MCF 10A (cell line): ENCODE measurements at regions not wholly inside any gene's neighbourhood (a gene's known extent, or its start where the extent isn't known, plus 50 kb on each side); places are given as distances from the start of the nearest gene placed in this dataset.
"Not testable (repeated sequence)": the region's sequence is repeated elsewhere in the genome, so short reads cannot be mapped to it uniquely, and the experiment has no call there.

Source experiments
- BruUV-seq: library from RNA; stranded (reverse); fragments of 400-500 nt; replicated peaks from 2 replicates; lab custom pipeline; 2021; lab: Mats Ljungman, UMichigan
- CTCF ChIA-PET: fragments of 300-600 bp; sonication (Branson Sonifier 250); formaldehyde crosslinking; extraction: SDS; loops from one replicate; lab custom pipeline; 2021; ENCODE audit warnings: antibody characterized with exemption, inconsistent platforms; lab: Yijun Ruan, JAX
- POLR2A ChIA-PET: fragments of 300-600, 350-650 bp; sonication (Branson Sonifier 250); formaldehyde crosslinking; extraction: SDS; loops from one replicate; lab custom pipeline; 2020; ENCODE audit warnings: antibody characterized with exemption, inconsistent platforms; lab: Yijun Ruan, JAX
- DNase-seq: peaks from one replicate; pipeline ENCODE4 v3.0.0-alpha.2; 2018; ENCODE audit not compliant: unreplicated experiment
- H3K27ac Mint-ChIP-seq: one replicate; pipeline ENCODE4 v1.8.0; 2022; ENCODE audit warnings: mild to moderate bottlenecking, low read depth, mixed read lengths; ENCODE audit not compliant: unreplicated experiment
- H3K27me3 Mint-ChIP-seq: one replicate; pipeline ENCODE4 v1.8.0; 2022; ENCODE audit warnings: mixed read lengths; ENCODE audit not compliant: insufficient read depth, unreplicated experiment
- H3K36me3 Mint-ChIP-seq: one replicate; pipeline ENCODE4 v1.8.0; 2022; ENCODE audit warnings: mild to moderate bottlenecking, moderate library complexity, mixed read lengths; ENCODE audit not compliant: insufficient read depth, unreplicated experiment
- H3K4me1 Mint-ChIP-seq: one replicate; pipeline ENCODE4 v1.8.0; 2022; ENCODE audit warnings: mixed read lengths; ENCODE audit not compliant: insufficient read depth, unreplicated experiment
- H3K4me3 Mint-ChIP-seq: one replicate; pipeline ENCODE4 v1.8.0; 2022; ENCODE audit warnings: mild to moderate bottlenecking, moderate library complexity, mixed read lengths; ENCODE audit not compliant: unreplicated experiment
- H3K9me3 Mint-ChIP-seq: one replicate; pipeline ENCODE4 v1.8.0; 2022; ENCODE audit warnings: mixed read lengths; ENCODE audit not compliant: unreplicated experiment
- CTCF ChIP-seq: fragments of 200-600 bp; IDR thresholded peaks from one replicate; pipeline ENCODE4 v1.8.0; 2022; ENCODE audit warnings: antibody characterized with exemption, mild to moderate bottlenecking; ENCODE audit not compliant: unreplicated experiment
- intact Hi-C: fragments of 100-400 bp; cut with micrococcal nuclease; formaldehyde crosslinking; loops from 2 replicates; pipeline ENCODE4 v1.14.1; 2022

GRCh38 chr9:115832031-115832430, 321.6 kb upstream of the PAPPA start:
- Mint-ChIP-seq H3K27me3 (no peaks in the 10 kb centered on the region), H3K4me1 (no peaks in the 10 kb centered on the region), H3K4me3 (no peak overlapping the region), H3K9me3 (no peaks in the 10 kb centered on the region), H3K27ac (no peak overlapping the region), H3K36me3 (no peaks in the 10 kb centered on the region)
- no TSS peak for BruUV-seq
- DNase-seq, result no peak
- no peak for TF ChIP-seq CTCF
- CTCF ChIA-PET, result no interaction called here
- POLR2A ChIA-PET, result no interaction called here
- intact Hi-C loops, result no loop called here

- BruUV-seq, result no TSS peak
- Mint-ChIP-seq H3K27ac (no peak overlapping the region), H3K9me3 (no peaks in the 10 kb centered on the region), H3K4me3 (no peak overlapping the region), H3K36me3 (no peaks in the 10 kb centered on the region), H3K27me3 (no peaks in the 10 kb centered on the region), H3K4me1 (no peaks in the 10 kb centered on the region)
- TF ChIP-seq CTCF, result no peak
- DNase-seq, result no peak
- intact Hi-C loops, result no loop called here
- ChIA-PET CTCF (interaction anchor here (0.6 to 0.9 kb wide), 5 partner anchors 8 to 1698 kb away, joined by 3 to 6 read pairs (median 3); no protein-coding TSS in a partner anchor), POLR2A (no interaction called here)
Measured at GRCh38 chr9:115837618-115838017, 316.0 kb upstream of the PAPPA start.

GRCh38 chr9:115838417-115838816, 315.2 kb upstream of the PAPPA start:
- POLR2A ChIA-PET, result interaction anchor here (1.1 kb wide), 1 partner anchor 11 kb away, joined by 3 read pairs; no protein-coding TSS in a partner anchor
- no peak for DNase-seq
- CTCF ChIA-PET, result interaction anchor here (0.6 kb wide), 1 partner anchor 75 kb away, joined by 6 read pairs; no protein-coding TSS in a partner anchor
- no peaks in the 10 kb centered on the region for H3K4me1 Mint-ChIP-seq
- H3K27ac Mint-ChIP-seq, result no peak overlapping the region
- H3K9me3 Mint-ChIP-seq, result no peaks in the 10 kb centered on the region
- intact Hi-C loops, result no loop called here
- H3K36me3 Mint-ChIP-seq, result no peaks in the 10 kb centered on the region
- BruUV-seq, result no TSS peak
- TF ChIP-seq CTCF, result no peak
- H3K27me3 Mint-ChIP-seq, result no peaks in the 10 kb centered on the region
- H3K4me3 Mint-ChIP-seq, result no peak overlapping the region

- H3K27me3 Mint-ChIP-seq, intact Hi-C loops, H3K4me3 Mint-ChIP-seq, BruUV-seq, H3K36me3 Mint-ChIP-seq, DNase-seq, H3K9me3 Mint-ChIP-seq: not testable (repeated sequence)
- H3K4me1 Mint-ChIP-seq, result peaks cover 17% of the 10 kb centered on the region
- ChIA-PET CTCF (interaction anchor here (0.6 kb wide), 1 partner anchor 211 kb away, joined by 3 read pairs; no protein-coding TSS in a partner anchor), POLR2A (interaction anchor here (1.6 kb wide), 1 partner anchor 47 kb away, joined by 3 read pairs; no protein-coding TSS in a partner anchor)
- H3K27ac Mint-ChIP-seq, result peak overlapping the region; percentile 83
Measured at GRCh38 chr9:115844433-115844832, 309.2 kb upstream of the PAPPA start.
